NCI-H460 (cell line): ENCODE measurements at regions not wholly inside any gene's neighbourhood (a gene's known extent, or its start where the extent isn't known, plus 50 kb on each side); places are given as distances from the start of the nearest gene placed in this dataset.

ENCODE experiments used
- DNase-seq: peaks from one replicate; pipeline ENCODE4 v3.0.0-alpha.2; 2016; ENCODE audit warnings: low read depth; ENCODE audit errors: extremely low read depth

GRCh38 chr10:108753326-108753725 lies 1170.0 kb downstream of the XPNPEP1 start:
- no peak for DNase-seq

- no peak for DNase-seq
Measured at GRCh38 chr10:108749042-108749441, 1174.3 kb downstream of the XPNPEP1 start.

DNA sequence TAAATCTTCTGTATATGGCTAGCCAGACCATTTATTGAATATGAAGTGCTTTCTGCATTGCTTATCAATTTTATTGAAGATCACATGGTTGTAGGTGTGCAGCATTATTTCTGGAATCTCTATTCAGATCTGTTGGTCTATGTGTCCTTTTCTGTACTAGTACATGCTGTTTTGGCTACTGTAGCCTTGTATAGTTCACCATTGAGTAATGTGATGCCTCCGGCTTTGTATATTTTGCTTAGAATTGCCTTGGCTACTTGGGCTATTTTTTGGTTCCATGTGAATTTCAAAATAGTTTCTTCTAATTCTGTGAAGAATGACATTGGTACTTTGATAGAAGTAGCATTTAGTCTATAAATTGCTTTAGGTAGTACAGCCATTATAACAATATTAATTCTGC lies 1187.2 kb downstream of the XPNPEP1 start:
- no peak for DNase-seq

GRCh38 chr10:108735380-108735779 lies 1187.9 kb downstream of the XPNPEP1 start:
- DNase-seq = no peak

DNA sequence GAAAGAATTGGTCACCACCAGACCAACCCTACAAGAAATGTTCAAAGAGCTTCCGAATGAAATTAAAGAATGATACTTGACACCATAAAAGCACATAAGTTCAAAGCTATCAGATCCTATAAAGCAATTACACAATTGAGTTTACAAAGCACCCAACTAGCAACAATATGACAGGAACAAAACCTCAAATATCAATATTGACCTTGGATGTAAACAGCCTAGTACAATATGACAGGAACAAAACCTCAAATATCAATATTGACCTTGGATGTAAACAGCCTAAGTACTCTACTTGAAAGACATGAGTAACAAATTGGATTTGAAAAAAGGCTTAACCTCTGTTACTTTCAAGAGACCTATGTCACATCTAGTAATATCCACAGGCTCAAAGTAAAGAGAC lies 1201.4 kb downstream of the XPNPEP1 start:
- no peak for DNase-seq

GRCh38 chr10:108716352-108716751 lies 1207.0 kb downstream of the XPNPEP1 start:
- DNase-seq = no peak

DNA sequence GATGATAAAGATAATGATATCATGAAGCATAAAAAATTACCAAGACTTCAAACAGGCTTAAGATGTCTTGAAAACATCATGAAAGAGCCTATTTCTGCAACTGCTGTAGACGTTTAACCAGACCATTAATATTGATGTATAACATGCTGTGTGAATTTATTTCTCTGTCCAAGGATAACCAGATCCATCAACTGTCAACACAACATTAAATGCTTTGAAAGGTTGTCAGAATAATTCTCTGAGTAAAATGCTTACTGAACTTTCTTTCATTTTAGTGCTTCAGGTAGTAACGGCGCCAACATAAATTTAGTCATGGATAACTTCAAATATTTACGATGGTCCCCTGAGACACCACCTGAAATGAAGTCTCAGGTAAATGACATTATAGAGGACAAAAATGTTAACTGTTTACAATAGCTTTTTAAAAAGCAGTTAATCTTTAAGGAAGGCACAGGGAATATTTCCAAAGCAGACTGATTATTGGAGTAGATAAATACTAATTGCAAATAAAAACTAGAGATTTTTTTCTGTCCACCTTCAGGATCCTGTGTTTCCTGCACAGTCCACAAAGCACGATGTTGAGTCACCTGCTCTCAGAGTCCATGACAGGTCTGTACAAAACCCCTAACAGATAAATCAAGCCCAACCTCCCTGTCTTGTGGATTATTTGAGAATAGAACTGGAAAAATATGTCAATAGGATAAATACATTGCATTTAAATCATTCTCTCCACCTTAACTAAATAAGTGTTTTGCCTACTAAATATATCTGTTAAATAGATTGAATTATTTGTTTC lies 1213.2 kb downstream of the XPNPEP1 start:
- DNase-seq = no peak

DNA sequence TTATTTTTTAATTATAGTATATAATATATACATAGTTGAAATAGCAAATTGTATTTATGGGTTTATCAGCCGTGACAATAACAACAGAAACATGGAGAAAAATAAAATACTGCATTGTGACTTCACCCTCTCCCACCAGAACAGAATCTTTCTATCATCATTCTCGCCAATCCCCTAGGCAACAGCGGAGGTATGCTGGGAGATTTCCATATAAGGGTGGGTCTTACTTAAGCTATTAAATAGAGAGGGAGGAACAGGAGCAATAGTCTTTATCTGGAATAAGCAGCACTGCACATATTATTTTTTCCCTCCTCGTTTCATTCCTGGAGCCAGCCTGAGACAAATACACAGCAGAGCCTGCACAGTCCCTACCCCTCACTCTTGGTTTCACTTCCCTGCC lies 1214.9 kb downstream of the XPNPEP1 start:
- no peak for DNase-seq

GRCh38 chr10:108696792-108697477 lies 1226.4 kb downstream of the XPNPEP1 start:
- no peak for DNase-seq

- DNase-seq = no peak
Measured at GRCh38 chr10:108691126-108691525, 1232.2 kb downstream of the XPNPEP1 start.

GRCh38 chr10:108690530-108690929 lies 1232.8 kb downstream of the XPNPEP1 start:
- no peak for DNase-seq

- no peak for DNase-seq
Measured at GRCh38 chr10:108689891-108690290, 1233.4 kb downstream of the XPNPEP1 start.

GRCh38 chr10:108688314-108688713 lies 1235.0 kb downstream of the XPNPEP1 start:
- DNase-seq = no peak

- no peak for DNase-seq
Measured at GRCh38 chr10:108685863-108686531, 1237.3 kb downstream of the XPNPEP1 start.

DNA sequence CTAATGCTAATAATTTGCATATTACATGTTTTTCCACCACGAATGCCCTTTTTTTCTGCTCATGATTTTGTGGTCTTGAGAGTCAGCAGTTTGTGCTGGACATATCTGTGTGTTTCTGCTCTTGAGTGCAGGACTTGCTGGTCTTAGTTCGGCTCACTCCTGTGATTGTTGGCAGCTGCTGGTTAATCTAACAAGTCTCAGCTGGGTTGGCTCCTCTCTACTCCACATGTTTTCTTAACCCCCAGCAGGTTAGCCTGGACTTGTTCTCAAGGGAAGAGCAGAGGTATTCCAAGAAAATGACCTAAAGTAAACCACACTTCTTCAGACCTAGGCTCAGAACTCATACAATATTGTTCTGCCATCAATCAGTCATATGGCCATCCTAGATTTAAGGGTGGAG lies 1238.9 kb downstream of the XPNPEP1 start:
- no peak for DNase-seq

GRCh38 chr10:108673741-108674140 lies 1249.6 kb downstream of the XPNPEP1 start:
- no peak for DNase-seq

GRCh38 chr10:108663587-108663986 lies 1259.7 kb downstream of the XPNPEP1 start:
- DNase-seq = no peak

DNA sequence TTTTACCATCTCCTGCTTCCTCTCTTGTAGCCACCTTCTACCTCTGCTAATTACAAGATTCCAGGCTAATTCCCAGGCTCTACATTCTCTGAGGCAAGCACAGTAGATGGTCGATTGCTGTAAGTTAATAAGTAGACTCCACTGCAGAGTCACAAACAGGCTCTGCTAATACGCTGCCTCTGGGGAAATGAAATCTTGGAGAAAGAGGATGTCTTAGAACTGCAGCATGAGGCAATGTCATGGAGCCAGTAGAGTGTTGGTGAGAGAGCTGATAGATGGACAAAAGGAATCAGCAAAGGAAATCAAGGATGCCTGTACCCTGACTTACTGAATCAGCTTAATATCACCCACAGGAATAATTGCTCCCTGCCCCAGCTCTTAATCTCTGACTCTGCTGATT lies 1260.3 kb downstream of the XPNPEP1 start:
- no peak for DNase-seq

DNA sequence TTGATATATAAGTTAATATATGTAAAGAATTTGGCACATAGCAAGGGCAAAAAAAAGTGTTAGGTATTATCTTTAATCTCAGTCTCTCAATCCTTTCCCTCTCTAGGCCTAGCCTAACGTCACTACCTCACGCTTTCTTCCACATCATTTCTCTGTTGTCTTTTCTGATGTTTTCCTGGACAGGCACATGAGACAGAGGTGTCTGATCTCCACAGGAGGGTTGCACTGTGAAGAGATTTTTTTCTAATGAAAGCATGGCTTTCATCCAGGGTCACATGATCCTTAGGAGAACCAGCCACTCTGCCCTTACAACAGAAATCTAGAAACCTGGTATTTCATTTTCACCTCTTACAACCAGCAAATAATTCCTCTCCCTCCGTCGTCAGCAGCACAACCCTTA lies 1268.3 kb downstream of the XPNPEP1 start:
- no peak for DNase-seq

DNA sequence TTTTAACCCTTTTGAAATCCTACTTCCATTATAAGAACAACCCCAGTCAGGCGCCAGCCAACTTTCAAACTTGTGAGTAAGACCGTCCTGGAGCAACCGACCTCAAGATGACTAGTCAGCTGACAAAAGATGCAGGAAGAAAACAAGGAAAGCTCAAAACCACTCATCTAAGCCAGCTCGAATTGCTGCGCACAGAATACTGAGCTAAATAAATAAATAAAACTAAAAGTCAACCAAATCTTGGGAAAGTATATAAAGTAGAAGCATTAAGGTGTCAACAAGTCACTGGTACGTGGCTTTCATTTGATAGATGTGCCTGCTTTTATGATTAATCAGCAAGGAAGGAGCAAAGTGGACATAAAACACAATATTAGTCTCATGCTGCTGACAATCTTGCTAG lies 1269.8 kb downstream of the XPNPEP1 start:
- DNase-seq = no peak

GRCh38 chr10:108639010-108639409 lies 1284.3 kb downstream of the XPNPEP1 start:
- no peak for DNase-seq

DNA sequence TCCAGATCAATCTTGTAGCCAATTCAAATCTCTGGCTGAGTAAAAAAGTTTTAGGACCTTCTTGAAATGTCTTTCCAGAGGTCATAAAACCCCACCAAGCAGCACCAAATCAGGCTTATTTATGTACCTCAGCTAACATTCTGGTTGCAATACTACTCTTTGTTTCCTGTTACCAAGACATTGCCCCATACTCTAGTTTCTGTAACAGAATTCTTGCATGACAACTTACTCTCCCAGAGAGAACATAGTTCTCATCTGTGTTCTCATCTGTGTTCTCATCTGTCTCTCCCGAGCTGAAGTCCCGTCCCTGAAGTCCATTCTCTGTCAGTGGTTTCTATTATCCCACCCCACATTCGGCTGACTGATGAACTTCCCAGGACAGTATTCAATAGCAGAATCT lies 1285.1 kb downstream of the XPNPEP1 start:
- DNase-seq = no peak
